ENCODE measurements at regions not wholly inside any gene's neighbourhood (a gene's known extent, or its start where the extent isn't known, plus 50 kb on each side); places are given as distances from the start of the nearest gene placed in this dataset.

GRCh38 chr4:181905708-181906107 is 337.5 kb upstream of the TENM3 start:
- no peak overlapping the region for H3K27ac ChIP-seq
- in situ Hi-C loops (cut with MboI; ENCODE audit: low sequenced_read_pairs in 4 of 4) (no loop called here), intact Hi-C loops (cut with DNase I; ENCODE audit: low total_unique reads) (no loop called here)

GRCh38 chr4:181908168-181908567 is 335.0 kb upstream of the TENM3 start:
- no peak for ATAC-seq
- in situ Hi-C loops (cut with MboI; ENCODE audit: low sequenced_read_pairs in 4 of 4) (no loop called here), intact Hi-C loops (cut with DNase I; ENCODE audit: low total_unique reads) (no loop called here)
- Histone ChIP-seq H3K27me3 (no peaks in the 10 kb centered on the region), H3K27ac (no peak overlapping the region), H3K36me3 (no peaks in the 10 kb centered on the region), H3K4me1 (no peaks in the 10 kb centered on the region), H3K9me3 (no peaks in the 10 kb centered on the region), H3K4me3 (no peak overlapping the region)
- DNase-seq = no peak
- TF ChIP-seq CTCF (IDR thresholded peaks at IDR 0.05 in 4 of 5, conservative IDR thresholded peaks at IDR 0.05 in 1 of 5) (no peak), POLR2A (IDR thresholded peaks at IDR 0.05) (no peak)

More at GRCh38 chr4:181905708-181906107, 337.5 kb upstream of the TENM3 start:
- TF ChIP-seq CTCF (IDR thresholded peaks at IDR 0.05 in 4 of 5, conservative IDR thresholded peaks at IDR 0.05 in 1 of 5) (no peak), POLR2A (IDR thresholded peaks at IDR 0.05) (no peak)
- no peaks in the 10 kb centered on the region for H3K27me3 ChIP-seq
- H3K4me3 ChIP-seq = no peak overlapping the region
- DNase-seq (no peak), ATAC-seq (no peak)
- H3K4me1 ChIP-seq = no peaks in the 10 kb centered on the region
- H3K9me3 ChIP-seq = no peaks in the 10 kb centered on the region
- H3K36me3 ChIP-seq = no peaks in the 10 kb centered on the region

- Histone ChIP-seq H3K4me1 (no peaks in the 10 kb centered on the region), H3K27ac (no peak overlapping the region), H3K4me3 (no peak overlapping the region), H3K9me3 (no peaks in the 10 kb centered on the region), H3K36me3 (no peaks in the 10 kb centered on the region), H3K27me3 (no peaks in the 10 kb centered on the region)
- TF ChIP-seq CTCF (IDR thresholded peaks at IDR 0.05 in 4 of 5, conservative IDR thresholded peaks at IDR 0.05 in 1 of 5) (no peak), POLR2A (IDR thresholded peaks at IDR 0.05) (no peak)
- intact Hi-C loops (cut with DNase I; ENCODE audit: low total_unique reads) = no loop called here
- ATAC-seq (no peak), DNase-seq (no peak)
- in situ Hi-C loops (cut with MboI; ENCODE audit: low sequenced_read_pairs in 4 of 4) = no loop called here
These were observed 333.8 kb upstream of the TENM3 start for GRCh38 chr4:181909368-181909767.

GRCh38 chr4:181911420-181911819 is 331.8 kb upstream of the TENM3 start:
- no peaks in the 10 kb centered on the region for H3K9me3 ChIP-seq
- no peaks in the 10 kb centered on the region for H3K36me3 ChIP-seq
- intact Hi-C loops (cut with DNase I; ENCODE audit: low total_unique reads) (no loop called here), in situ Hi-C loops (cut with MboI; ENCODE audit: low sequenced_read_pairs in 4 of 4) (no loop called here)
- ATAC-seq (no peak), DNase-seq (no peak)
- no peaks in the 10 kb centered on the region for H3K27me3 ChIP-seq
- H3K4me3 ChIP-seq = no peak overlapping the region
- no peak overlapping the region for H3K27ac ChIP-seq
- no peaks in the 10 kb centered on the region for H3K4me1 ChIP-seq
- TF ChIP-seq POLR2A (IDR thresholded peaks at IDR 0.05) (no peak), CTCF (IDR thresholded peaks at IDR 0.05 in 4 of 5, conservative IDR thresholded peaks at IDR 0.05 in 1 of 5) (no peak)

- no peak overlapping the region for H3K27ac ChIP-seq
- no peak for TF ChIP-seq POLR2A (IDR thresholded peaks at IDR 0.05)
- no peak for TF ChIP-seq CTCF (IDR thresholded peaks at IDR 0.05 in 4 of 5, conservative IDR thresholded peaks at IDR 0.05 in 1 of 5)
- no peak overlapping the region for H3K4me3 ChIP-seq
- H3K9me3 ChIP-seq = no peaks in the 10 kb centered on the region
- in situ Hi-C loops (cut with MboI; ENCODE audit: low sequenced_read_pairs in 4 of 4) (no loop called here), intact Hi-C loops (cut with DNase I; ENCODE audit: low total_unique reads) (no loop called here)
- no peaks in the 10 kb centered on the region for H3K27me3 ChIP-seq
- no peaks in the 10 kb centered on the region for H3K36me3 ChIP-seq
- DNase-seq = no peak
- no peaks in the 10 kb centered on the region for H3K4me1 ChIP-seq
- no peak for ATAC-seq
These were observed 309.7 kb upstream of the TENM3 start for GRCh38 chr4:181933471-181933870.

Measured in gastrocnemius medialis (tissue), 4 donors.